IMR-90 (cell line): ENCODE measurements at regions not wholly inside any gene's neighbourhood (a gene's known extent, or its start where the extent isn't known, plus 50 kb on each side); places are given as distances from the start of the nearest gene placed in this dataset.

Experiments
- ATAC-seq: fragments of 200-7000 bp; cut with Tn5 transposase; 2 replicates; pipeline ENCODE4 v1.9.1; 2020; ENCODE audit warnings: low read depth, mild to moderate bottlenecking, moderate library complexity
- BruUV-seq: library from RNA; stranded (reverse); fragments of 400-500 nt; replicated peaks from 2 replicates; lab custom pipeline; 2021; lab: Mats Ljungman, UMichigan
- CTCF ChIA-PET: fragments of 300-600 bp; formaldehyde crosslinking; extraction: SDS; loops from one replicate; lab custom pipeline; 2021; ENCODE audit warnings: antibody characterized with exemption; lab: Yijun Ruan, JAX
- POLR2A ChIA-PET: fragments of 300-600 bp; sonication (Branson Sonifier 250); formaldehyde crosslinking; loops from one replicate; lab custom pipeline; 2022; ENCODE audit warnings: antibody characterized with exemption; ENCODE audit not compliant: unreplicated experiment; lab: Charles Lee
- DNase-seq: peaks from one replicate; pipeline ENCODE4 v3.0.0; 2013
- H2AFZ ChIP-seq: replicated peaks from 2 replicates; pipeline ENCODE3; 2013; ENCODE audit warnings: low read length, mild to moderate bottlenecking; ENCODE audit not compliant: poor library complexity
- H2AK5ac ChIP-seq: 2 replicates; pipeline ENCODE4 v1.6.1; 2013; ENCODE audit warnings: low read depth, low read length, inconsistent platforms
- H2AK9ac ChIP-seq: replicated peaks from 2 replicates; pipeline ENCODE3; 2013; ENCODE audit warnings: mild to moderate bottlenecking, low read depth, low read length, moderate library complexity; ENCODE audit not compliant: poor library complexity
- H2BK120ac ChIP-seq: 2 replicates; pipeline ENCODE4 v1.6.1; 2013; ENCODE audit warnings: low read depth, low read length, inconsistent platforms
- H2BK15ac ChIP-seq: 3 replicates; pipeline ENCODE4 v1.6.1; 2013; ENCODE audit warnings: low read depth, low read length, inconsistent platforms
- H2BK20ac ChIP-seq: 2 replicates; pipeline ENCODE4 v1.6.1; 2013; ENCODE audit warnings: low read depth, mild to moderate bottlenecking, inconsistent platforms, low read length, moderate library complexity
- H2BK5ac ChIP-seq: 2 replicates; pipeline ENCODE4 v1.6.1; 2013; ENCODE audit warnings: mild to moderate bottlenecking, low read depth, low read length, inconsistent platforms; ENCODE audit not compliant: poor library complexity, severe bottlenecking
- H3K14ac ChIP-seq: replicated peaks from 2 replicates; pipeline ENCODE4 v1.6.1; 2013; ENCODE audit warnings: low read depth, low read length, inconsistent platforms
- H3K18ac ChIP-seq: 2 replicates; pipeline ENCODE4 v1.6.1; 2013; ENCODE audit warnings: low read depth, low read length, control low read depth
- H3K23ac ChIP-seq: 2 replicates; pipeline ENCODE4 v1.6.1; 2013; ENCODE audit warnings: low read depth, low read length, inconsistent platforms
- H3K27ac ChIP-seq: 2 replicates; pipeline ENCODE4 v1.5.1; 2013; ENCODE audit warnings: mild to moderate bottlenecking, control low read depth, low read length; ENCODE audit not compliant: insufficient read depth
- H3K27me3 ChIP-seq: 2 replicates; pipeline ENCODE4 v1.6.1; 2013; ENCODE audit warnings: low read length; ENCODE audit not compliant: control insufficient read depth, insufficient read depth
- H3K36me3 ChIP-seq: 2 replicates; pipeline ENCODE4 v1.6.1; 2013; ENCODE audit warnings: low read length, mixed read lengths; ENCODE audit not compliant: control insufficient read depth, insufficient read depth
- H3K4ac ChIP-seq: 2 replicates; pipeline ENCODE4 v1.6.1; 2013; ENCODE audit warnings: low read depth, low read length, inconsistent platforms
- H3K4me1 ChIP-seq: 2 replicates; pipeline ENCODE4 v1.6.1; 2013; ENCODE audit warnings: low read length, mixed read lengths; ENCODE audit not compliant: control insufficient read depth, insufficient read depth
- H3K4me2 ChIP-seq: 2 replicates; pipeline ENCODE4 v1.6.1; 2013; ENCODE audit warnings: low read depth, mild to moderate bottlenecking, control low read depth, low read length, moderate library complexity
- H3K4me3 ChIP-seq: 2 replicates; pipeline ENCODE4 v1.5.1; 2013; ENCODE audit warnings: low read depth, mild to moderate bottlenecking, control low read depth, low read length, moderate library complexity; ENCODE audit not compliant: insufficient read depth
- H3K56ac ChIP-seq: 2 replicates; pipeline ENCODE4 v1.6.1; 2013; ENCODE audit warnings: low read length, inconsistent platforms; ENCODE audit not compliant: insufficient read depth; ENCODE audit errors: extremely low read depth
- H3K79me1 ChIP-seq, 2 experiments: 2 replicates each; pipeline ENCODE4 v1.6.1; 2013; ENCODE audit warnings: low read length in 2 of 2, inconsistent platforms in 1 of 2, low read depth in 1 of 2
- H3K9ac ChIP-seq: 2 replicates; pipeline ENCODE4 v1.6.1; 2013; ENCODE audit warnings: low read depth, low read length, control low read depth
- H3K9me1 ChIP-seq: 2 replicates; pipeline ENCODE4 v1.6.1; 2013; ENCODE audit warnings: low read length, inconsistent platforms; ENCODE audit not compliant: insufficient read depth
- H3K9me3 ChIP-seq: 2 replicates; pipeline ENCODE4 v1.6.1; 2013; ENCODE audit warnings: low read length; ENCODE audit not compliant: control insufficient read depth, insufficient read depth
- H4K20me1 ChIP-seq: 2 replicates; pipeline ENCODE4 v1.6.1; 2013; ENCODE audit warnings: low read length, inconsistent platforms; ENCODE audit not compliant: insufficient read depth
- H4K5ac ChIP-seq: 2 replicates; pipeline ENCODE4 v1.6.1; 2013; ENCODE audit warnings: mild to moderate bottlenecking, low read depth, low read length, control low read depth
- H4K8ac ChIP-seq, 2 experiments: 2 replicates each; pipeline ENCODE4 v1.6.1; 2013; ENCODE audit warnings: low read depth in 2 of 2, low read length in 2 of 2, control low read depth in 1 of 2, inconsistent platforms in 1 of 2
- H4K91ac ChIP-seq: 2 replicates; pipeline ENCODE4 v1.6.1; 2013; ENCODE audit warnings: low read depth, low read length, inconsistent platforms; ENCODE audit not compliant: insufficient read depth
- BHLHE40 ChIP-seq: fragments of 150-350 bp; IDR thresholded peaks from 2 replicates; pipeline ENCODE4 v1.6.1; 2016; ENCODE audit warnings: mild to moderate bottlenecking, low read depth, low read length
- CEBPB ChIP-seq: IDR thresholded peaks from 2 replicates; pipeline ENCODE4 v1.6.1; 2012; ENCODE audit warnings: low read depth, low read length, improper control_type of control experiment
- CHD1 ChIP-seq: IDR thresholded peaks from 2 replicates; pipeline ENCODE4 v1.6.1; 2012; ENCODE audit warnings: low read depth, low read length, improper control_type of control experiment
- FOS ChIP-seq: fragments of 150-350 bp; IDR thresholded peaks from 2 replicates; pipeline ENCODE4 v1.6.1; 2016; ENCODE audit warnings: low read depth, low read length
- MAFK ChIP-seq: IDR thresholded peaks from 2 replicates; pipeline ENCODE4 v1.6.1; 2012; ENCODE audit warnings: low read depth, low read length, improper control_type of control experiment
- MAZ ChIP-seq: IDR thresholded peaks from 2 replicates; pipeline ENCODE4 v1.6.1; 2012; ENCODE audit warnings: low read depth, mild to moderate bottlenecking, low read length, improper control_type of control experiment, moderate library complexity, borderline replicate concordance
- MXI1 ChIP-seq: IDR thresholded peaks from 2 replicates; pipeline ENCODE4 v1.6.1; 2012; ENCODE audit warnings: low read depth, mild to moderate bottlenecking, low read length, moderate library complexity, borderline replicate concordance
- POLR2A ChIP-seq: IDR thresholded peaks from 2 replicates; pipeline ENCODE4 v1.6.1; 2012; ENCODE audit warnings: mild to moderate bottlenecking, low read depth, low read length
- RAD21 ChIP-seq: IDR thresholded peaks from 2 replicates; pipeline ENCODE4 v1.6.1; 2012; ENCODE audit warnings: low read length, improper control_type of control experiment
- RFX5 ChIP-seq: IDR thresholded peaks from 2 replicates; pipeline ENCODE4 v1.8.0; 2012; ENCODE audit warnings: low read depth, mild to moderate bottlenecking, low read length, moderate library complexity
- SMC3 ChIP-seq: fragments of 150-350 bp; IDR thresholded peaks from 2 replicates; pipeline ENCODE4 v1.6.1; 2016; ENCODE audit warnings: low read depth, mild to moderate bottlenecking, antibody characterized with exemption, low read length, moderate library complexity
- WGBS, 2 experiments: methylation state at CpG; one replicate each; pipeline versions ENCODE4 v1.1.5 to v1.1.7; 2013; ENCODE audit warnings: missing lambda C conversion rate in 2 of 2; ENCODE audit not compliant: insufficient read length in 1 of 2; ENCODE audit errors: extremely low coverage in 2 of 2; 5-methylcytosine and 5-hydroxymethylcytosine counted together
- dilution Hi-C: fragments of 300-500 bp; cut with HindIII; formaldehyde crosslinking; loops from one replicate; pipeline ENCODE4 v1.14.3; 2018; ENCODE audit warnings: low sequenced_read_pairs; ENCODE audit not compliant: unreplicated experiment
- in situ Hi-C: fragments of 300-500 bp; cut with MboI; formaldehyde crosslinking; loops from 3 replicates; pipeline ENCODE4 v1.14.3; 2019; ENCODE audit warnings: low sequenced_read_pairs, inconsistent platforms, mixed read lengths
- intact Hi-C: fragments of 100-400 bp; cut with micrococcal nuclease; formaldehyde crosslinking; loops from 2 replicates; pipeline ENCODE4 v1.10.0; 2022
- TF ChIP-seq, protein P1 (sequence below): fragments of 150-350 bp; IDR thresholded peaks from 2 replicates; pipeline ENCODE4 v1.6.1; 2017; ENCODE audit warnings: mild to moderate bottlenecking, antibody characterized with exemption, low read length, low read depth
- TF ChIP-seq, protein P2 (sequence below): fragments of 150-350 bp; IDR thresholded peaks from 2 replicates; pipeline ENCODE4 v1.6.1; 2016; ENCODE audit warnings: low read depth, mild to moderate bottlenecking, low read length, moderate library complexity, borderline replicate concordance
- TF ChIP-seq, protein P3 (sequence below): conservative IDR thresholded peaks from 2 replicates; pipeline ENCODE4 v1.5.1; 2012; ENCODE audit warnings: mild to moderate bottlenecking, low read depth, low read length, improper control_type of control experiment

DNA sequence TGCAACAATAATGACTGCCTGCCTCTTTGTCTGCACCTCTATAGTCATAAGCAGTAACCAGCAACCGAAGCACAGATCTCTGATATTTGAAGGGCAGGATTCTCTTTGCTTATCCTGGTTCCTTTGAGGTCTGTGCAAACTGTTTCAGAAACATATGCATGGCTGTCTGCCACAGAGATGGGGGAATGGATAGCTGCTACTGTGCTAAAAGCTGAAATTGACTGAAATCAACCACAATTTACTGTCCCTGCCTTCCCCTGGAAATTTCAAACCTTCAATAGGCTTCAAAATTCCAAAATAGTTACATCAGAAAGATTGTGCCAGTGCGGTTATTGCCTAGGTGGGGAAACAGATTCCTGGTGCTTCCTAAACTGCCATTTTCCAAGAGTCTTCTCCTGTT is 136.8 kb upstream of the GORAB start:
- POLR2A ChIA-PET, result interaction anchor here (0.7 kb wide), 1 partner anchor 19 kb away, joined by 3 read pairs; no protein-coding TSS in a partner anchor
- H4K5ac ChIP-seq, result no peak overlapping the region
- no peak overlapping the region; the same call in 1 of the 2 replicates for H2BK120ac ChIP-seq
- peak overlapping the region; percentile 19; the same call in 1 of the 2 replicates for H3K14ac ChIP-seq
- H3K27me3 ChIP-seq, result no peaks in the 10 kb centered on the region
- H4K91ac ChIP-seq, result no peak overlapping the region
- no peak overlapping the region for H2AFZ ChIP-seq
- H3K56ac ChIP-seq, result no peak overlapping the region
- 0 out of 2 replicates have a peak overlapping the region, but pooled peaks have one; percentile 3 for H2BK20ac ChIP-seq
- DNase-seq, result no peak
- H2BK15ac ChIP-seq, result no peak overlapping the region
- H3K4ac ChIP-seq, result no peak overlapping the region
- no peaks in the 10 kb centered on the region for H3K4me1 ChIP-seq
- CTCF ChIA-PET, result no interaction called here
- no peaks in the 10 kb centered on the region for H3K9me1 ChIP-seq
- no peak overlapping the region for H2AK9ac ChIP-seq
- no peak for ATAC-seq
- no peak overlapping the region for H2AK5ac ChIP-seq
- WGBS, 2 experiments, result no CpG with 5 or more reads among the region's 2 CpGs
- H2BK5ac ChIP-seq, result no peak overlapping the region
- no peak overlapping the region for H3K4me3 ChIP-seq
- intact Hi-C loops (no loop called here), in situ Hi-C loops (no loop called here), dilution Hi-C loops (no loop called here)
- no peak for TF ChIP-seq RFX5
- TF ChIP-seq, protein P1, sequence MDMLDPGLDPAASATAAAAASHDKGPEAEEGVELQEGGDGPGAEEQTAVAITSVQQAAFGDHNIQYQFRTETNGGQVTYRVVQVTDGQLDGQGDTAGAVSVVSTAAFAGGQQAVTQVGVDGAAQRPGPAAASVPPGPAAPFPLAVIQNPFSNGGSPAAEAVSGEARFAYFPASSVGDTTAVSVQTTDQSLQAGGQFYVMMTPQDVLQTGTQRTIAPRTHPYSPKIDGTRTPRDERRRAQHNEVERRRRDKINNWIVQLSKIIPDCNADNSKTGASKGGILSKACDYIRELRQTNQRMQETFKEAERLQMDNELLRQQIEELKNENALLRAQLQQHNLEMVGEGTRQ, result no peak
- no peak for TF ChIP-seq CHD1
- TF ChIP-seq, protein P2, sequence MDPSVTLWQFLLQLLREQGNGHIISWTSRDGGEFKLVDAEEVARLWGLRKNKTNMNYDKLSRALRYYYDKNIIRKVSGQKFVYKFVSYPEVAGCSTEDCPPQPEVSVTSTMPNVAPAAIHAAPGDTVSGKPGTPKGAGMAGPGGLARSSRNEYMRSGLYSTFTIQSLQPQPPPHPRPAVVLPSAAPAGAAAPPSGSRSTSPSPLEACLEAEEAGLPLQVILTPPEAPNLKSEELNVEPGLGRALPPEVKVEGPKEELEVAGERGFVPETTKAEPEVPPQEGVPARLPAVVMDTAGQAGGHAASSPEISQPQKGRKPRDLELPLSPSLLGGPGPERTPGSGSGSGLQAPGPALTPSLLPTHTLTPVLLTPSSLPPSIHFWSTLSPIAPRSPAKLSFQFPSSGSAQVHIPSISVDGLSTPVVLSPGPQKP, result no peak
- no peak for TF ChIP-seq BHLHE40
- TF ChIP-seq CEBPB, result no peak
- TF ChIP-seq SMC3, result no peak
- no peak for TF ChIP-seq FOS
- TF ChIP-seq MXI1, result no peak
- no peak for TF ChIP-seq MAZ
- TF ChIP-seq MAFK, result no peak
- no peak for TF ChIP-seq POLR2A
- TF ChIP-seq, protein P3, sequence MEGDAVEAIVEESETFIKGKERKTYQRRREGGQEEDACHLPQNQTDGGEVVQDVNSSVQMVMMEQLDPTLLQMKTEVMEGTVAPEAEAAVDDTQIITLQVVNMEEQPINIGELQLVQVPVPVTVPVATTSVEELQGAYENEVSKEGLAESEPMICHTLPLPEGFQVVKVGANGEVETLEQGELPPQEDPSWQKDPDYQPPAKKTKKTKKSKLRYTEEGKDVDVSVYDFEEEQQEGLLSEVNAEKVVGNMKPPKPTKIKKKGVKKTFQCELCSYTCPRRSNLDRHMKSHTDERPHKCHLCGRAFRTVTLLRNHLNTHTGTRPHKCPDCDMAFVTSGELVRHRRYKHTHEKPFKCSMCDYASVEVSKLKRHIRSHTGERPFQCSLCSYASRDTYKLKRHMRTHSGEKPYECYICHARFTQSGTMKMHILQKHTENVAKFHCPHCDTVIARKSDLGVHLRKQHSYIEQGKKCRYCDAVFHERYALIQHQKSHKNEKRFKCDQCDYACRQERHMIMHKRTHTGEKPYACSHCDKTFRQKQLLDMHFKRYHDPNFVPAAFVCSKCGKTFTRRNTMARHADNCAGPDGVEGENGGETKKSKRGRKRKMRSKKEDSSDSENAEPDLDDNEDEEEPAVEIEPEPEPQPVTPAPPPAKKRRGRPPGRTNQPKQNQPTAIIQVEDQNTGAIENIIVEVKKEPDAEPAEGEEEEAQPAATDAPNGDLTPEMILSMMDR, result no peak
- no peak for TF ChIP-seq RAD21
- H3K79me1 ChIP-seq, result no peaks in the 10 kb centered on the region; a peak in 1 of 4 replicates
- H3K23ac ChIP-seq, result no peak overlapping the region
- H3K9me3 ChIP-seq, result no peaks in the 10 kb centered on the region
- no peaks in the 10 kb centered on the region for H4K20me1 ChIP-seq
- H3K4me2 ChIP-seq, result no peak overlapping the region
- no peak overlapping the region for H3K18ac ChIP-seq
- H4K8ac ChIP-seq, result no peak overlapping the region
- H3K9ac ChIP-seq, result no peak overlapping the region
- no peak overlapping the region for H3K27ac ChIP-seq
- no peaks in the 10 kb centered on the region for H3K36me3 ChIP-seq
- no TSS peak for BruUV-seq
